Esophagus squamous epithelium (tissue), 4 donors: ENCODE measurements at regions not wholly inside any gene's neighbourhood (a gene's known extent, or its start where the extent isn't known, plus 50 kb on each side); places are given as distances from the start of the nearest gene placed in this dataset.

Experiments used
- POLR2A ChIP-seq, 4 donors: fragments of 450-650 bp; IDR thresholded peaks; one replicate each; pipeline ENCODE4 v1.6.1; 2017; ENCODE audit warnings: antibody characterized with exemption in 4 of 4, mild to moderate bottlenecking in 4 of 4, moderate library complexity in 3 of 4
- TF ChIP-seq, protein P1 (sequence below), 6 experiments: fragments of 450-650 bp in 4 of 6; fragments of 200-600 bp in 2 of 6; sonication (generic) in 2 of 6; IDR thresholded peaks; one replicate each; pipeline ENCODE4 v1.5.1; 2016 to 2019; ENCODE audit warnings: antibody characterized with exemption in 6 of 6, mild to moderate bottlenecking in 4 of 6, moderate library complexity in 4 of 6

DNA sequence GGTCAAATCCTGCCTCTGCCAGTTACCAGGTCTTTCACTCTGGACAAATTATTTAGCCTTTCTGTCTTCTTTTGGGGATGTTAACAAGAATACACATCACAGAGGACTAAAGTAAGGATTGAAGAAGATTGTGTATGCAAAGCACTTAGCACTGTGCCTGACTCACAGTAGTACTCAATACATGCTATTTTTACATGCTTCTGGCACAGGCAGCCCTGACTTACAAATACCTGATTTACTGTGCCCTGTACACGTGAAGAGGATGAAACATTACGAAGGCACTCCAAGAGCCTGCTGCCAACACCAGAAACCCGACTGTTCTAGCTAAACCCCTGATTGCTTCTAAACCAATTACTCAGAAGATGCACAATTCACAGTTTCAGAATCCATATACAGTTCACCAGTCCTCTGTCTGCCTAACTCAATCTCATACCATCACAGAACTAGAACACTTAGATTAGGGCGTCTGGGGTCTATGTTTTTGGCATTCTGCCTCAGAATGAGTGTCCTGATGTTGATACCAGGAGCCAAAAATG, 300.9 kb upstream of the DDI1 start:
- TF ChIP-seq, protein P1, sequence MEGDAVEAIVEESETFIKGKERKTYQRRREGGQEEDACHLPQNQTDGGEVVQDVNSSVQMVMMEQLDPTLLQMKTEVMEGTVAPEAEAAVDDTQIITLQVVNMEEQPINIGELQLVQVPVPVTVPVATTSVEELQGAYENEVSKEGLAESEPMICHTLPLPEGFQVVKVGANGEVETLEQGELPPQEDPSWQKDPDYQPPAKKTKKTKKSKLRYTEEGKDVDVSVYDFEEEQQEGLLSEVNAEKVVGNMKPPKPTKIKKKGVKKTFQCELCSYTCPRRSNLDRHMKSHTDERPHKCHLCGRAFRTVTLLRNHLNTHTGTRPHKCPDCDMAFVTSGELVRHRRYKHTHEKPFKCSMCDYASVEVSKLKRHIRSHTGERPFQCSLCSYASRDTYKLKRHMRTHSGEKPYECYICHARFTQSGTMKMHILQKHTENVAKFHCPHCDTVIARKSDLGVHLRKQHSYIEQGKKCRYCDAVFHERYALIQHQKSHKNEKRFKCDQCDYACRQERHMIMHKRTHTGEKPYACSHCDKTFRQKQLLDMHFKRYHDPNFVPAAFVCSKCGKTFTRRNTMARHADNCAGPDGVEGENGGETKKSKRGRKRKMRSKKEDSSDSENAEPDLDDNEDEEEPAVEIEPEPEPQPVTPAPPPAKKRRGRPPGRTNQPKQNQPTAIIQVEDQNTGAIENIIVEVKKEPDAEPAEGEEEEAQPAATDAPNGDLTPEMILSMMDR (IDR thresholded peaks at IDR 0.05): no peak
- TF ChIP-seq POLR2A (IDR thresholded peaks at IDR 0.05): no peak
